PFSK-1 (cell line): ENCODE measurements at regions not wholly inside any gene's neighbourhood (a gene's known extent, or its start where the extent isn't known, plus 50 kb on each side); places are given as distances from the start of the nearest gene placed in this dataset.

Experiments used
- FOXP2 ChIP-seq: optimal IDR thresholded peaks from 2 replicates; pipeline ENCODE3; 2011; ENCODE audit warnings: borderline replicate concordance, control low read depth, inconsistent platforms; ENCODE audit not compliant: insufficient read depth; ENCODE audit errors: extremely low read length, extremely low read depth
- POLR2AphosphoS5 ChIP-seq: IDR thresholded peaks from 2 replicates; pipeline ENCODE4 v1.6.1; 2012; ENCODE audit warnings: low read depth, mild to moderate bottlenecking, control low read depth, low read length, moderate library complexity
- REST ChIP-seq, 2 experiments: IDR thresholded peaks; 2 replicates each; pipeline versions ENCODE4 v1.6.1 to v1.8.0; 2011 to 2012; ENCODE audit warnings: low read depth in 2 of 2, low read length in 2 of 2, control low read depth in 1 of 2, inconsistent platforms in 1 of 2, mild to moderate bottlenecking in 1 of 2, moderate library complexity in 1 of 2; ENCODE audit not compliant: insufficient read depth in 1 of 2
- SIN3A ChIP-seq: IDR thresholded peaks from 2 replicates; pipeline ENCODE4 v1.6.1; 2012; ENCODE audit warnings: mild to moderate bottlenecking, low read length, moderate library complexity, borderline replicate concordance; ENCODE audit not compliant: insufficient read depth
- TAF1 ChIP-seq: IDR thresholded peaks from 2 replicates; pipeline ENCODE4 v1.6.1; 2012; ENCODE audit warnings: low read length, control low read depth, borderline replicate concordance; ENCODE audit not compliant: insufficient read depth

- no peak for TF ChIP-seq SIN3A
- no peak for TF ChIP-seq REST (IDR thresholded peaks at IDR 0.05; ENCODE audit: insufficient read depth in 1 of 2, low read depth in 2 of 2, low read length in 2 of 2)
- no peak for TF ChIP-seq FOXP2
- TF ChIP-seq POLR2AphosphoS5 = no peak
- no peak for TF ChIP-seq TAF1
Observed at GRCh38 chr2:195368249-195369217, 288.5 kb upstream of the SLC39A10 start.

DNA sequence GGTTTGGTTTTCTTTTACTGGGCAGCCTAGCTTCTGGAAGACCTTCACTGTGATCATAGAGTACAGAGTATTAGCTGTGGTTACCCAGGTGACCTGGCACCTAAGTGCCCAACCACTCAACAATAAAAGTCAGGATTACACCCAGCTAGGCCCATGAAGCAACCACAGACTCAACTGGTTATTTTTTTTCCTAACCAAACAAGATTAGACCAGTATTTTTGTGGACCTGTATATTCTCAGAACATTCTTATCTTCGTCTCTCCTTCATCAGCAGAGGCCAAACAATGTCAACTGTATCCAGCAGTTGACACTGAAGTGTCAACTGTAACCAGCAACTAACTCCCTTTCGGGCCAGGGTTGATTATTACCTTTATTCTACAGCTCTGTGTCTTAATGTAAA, 289.2 kb upstream of the SLC39A10 start:
- no peak for TF ChIP-seq REST (IDR thresholded peaks at IDR 0.05; ENCODE audit: insufficient read depth in 1 of 2, low read depth in 2 of 2, low read length in 2 of 2)
- no peak for TF ChIP-seq FOXP2
- TF ChIP-seq TAF1 = no peak
- no peak for TF ChIP-seq SIN3A
- TF ChIP-seq POLR2AphosphoS5 = no peak

- no peak for TF ChIP-seq POLR2AphosphoS5
- no peak for TF ChIP-seq FOXP2
- no peak for TF ChIP-seq SIN3A
- TF ChIP-seq REST (IDR thresholded peaks at IDR 0.05; ENCODE audit: insufficient read depth in 1 of 2, low read depth in 2 of 2, low read length in 2 of 2) = no peak
- no peak for TF ChIP-seq TAF1
Observed at GRCh38 chr2:195364015-195364965, 292.7 kb upstream of the SLC39A10 start.

DNA sequence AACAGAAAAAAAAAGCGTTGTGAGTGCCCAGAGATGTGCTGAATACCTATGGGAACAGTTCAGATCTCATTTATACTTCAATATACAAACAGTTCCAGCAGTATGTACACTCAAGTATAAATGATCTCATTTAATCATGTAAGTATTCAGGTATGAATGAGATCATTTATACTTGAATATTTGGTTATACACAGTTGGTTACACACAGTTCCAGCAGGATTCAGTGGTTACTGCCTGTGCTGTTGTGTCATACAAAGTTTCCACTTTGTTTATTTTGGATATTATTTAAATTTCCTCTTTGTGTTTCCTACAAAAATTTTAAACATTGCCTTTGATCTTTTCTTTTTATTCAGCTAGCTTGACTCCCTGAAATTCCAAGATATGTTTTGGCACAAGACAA, 293.5 kb upstream of the SLC39A10 start:
- TF ChIP-seq REST (IDR thresholded peaks at IDR 0.05; ENCODE audit: insufficient read depth in 1 of 2, low read depth in 2 of 2, low read length in 2 of 2) (no peak), FOXP2 (no peak), TAF1 (no peak), POLR2AphosphoS5 (no peak), SIN3A (no peak)
